Naive thymus-derived CD4-positive, alpha-beta T cell (primary cell): ENCODE measurements at regions not wholly inside any gene's neighbourhood (a gene's known extent, or its start where the extent isn't known, plus 50 kb on each side); places are given as distances from the start of the nearest gene placed in this dataset.
"Not testable (repeated sequence)": the region's sequence is repeated elsewhere in the genome, so short reads cannot be mapped to it uniquely, and the experiment has no call there.

Source experiments
- ATAC-seq: fragments of 150-1000 bp; cut with Tn5 transposase; 2 replicates; pipeline ENCODE4 v1.10.0; 2021; ENCODE audit warnings: mild to moderate bottlenecking, moderate library complexity
- CTCF ChIA-PET: fragments of 350-600 bp; sonication (Branson Sonifier 250); formaldehyde crosslinking; loops from one replicate; lab custom pipeline; 2021; ENCODE audit warnings: antibody characterized with exemption; lab: Charles Lee
- POLR2A ChIA-PET: fragments of 350-600 bp; sonication (Branson Sonifier 250); formaldehyde crosslinking; loops from one replicate; lab custom pipeline; 2021; ENCODE audit warnings: antibody characterized with exemption, inconsistent platforms; lab: Charles Lee
- DNase-seq, 9 donors: peaks; one replicate each; pipeline versions ENCODE4 v3.0.0 to v3.0.0-alpha.2; 2020 to 2022; ENCODE audit warnings: mixed read lengths in 1 of 9
- H3K27ac ChIP-seq: one replicate; pipeline ENCODE4 v1.7.0; 2013; ENCODE audit warnings: mild to moderate bottlenecking, low read depth, low read length, moderate library complexity
- H3K27me3 ChIP-seq, 2 donors: one replicate each; pipeline ENCODE4 v1.7.0; 2013; ENCODE audit warnings: low read length in 2 of 2, mild to moderate bottlenecking in 2 of 2, moderate library complexity in 2 of 2; ENCODE audit not compliant: control insufficient read depth in 2 of 2, insufficient read depth in 2 of 2
- H3K36me3 ChIP-seq, 3 experiments: 1 replicate in 2 of 3; 2 replicates in 1 of 3; pipeline ENCODE4 v1.7.0; 2013; ENCODE audit warnings: low read length in 3 of 3, mild to moderate bottlenecking in 3 of 3, moderate library complexity in 1 of 3; ENCODE audit not compliant: insufficient read depth in 3 of 3, control insufficient read depth in 2 of 3
- H3K4me1 ChIP-seq, 2 donors: one replicate each; pipeline ENCODE4 v1.7.0; 2013; ENCODE audit warnings: low read length in 2 of 2, mild to moderate bottlenecking in 2 of 2, moderate library complexity in 1 of 2; ENCODE audit not compliant: control insufficient read depth in 2 of 2, insufficient read depth in 2 of 2
- H3K4me3 ChIP-seq: 2 replicates; pipeline ENCODE4 v1.7.0; 2013; ENCODE audit warnings: mild to moderate bottlenecking, low read length
- H3K9me3 ChIP-seq, 3 experiments: 1 replicate in 2 of 3; 2 replicates in 1 of 3; pipeline ENCODE4 v1.7.0; 2013; ENCODE audit warnings: low read length in 3 of 3; ENCODE audit not compliant: control insufficient read depth in 2 of 3
- H3K27ac Mint-ChIP-seq, 9 donors: one replicate each; pipeline ENCODE4 v1.8.0; 2020 to 2022; ENCODE audit warnings: mixed read lengths in 9 of 9, mild to moderate bottlenecking in 8 of 9, moderate library complexity in 5 of 9, inconsistent platforms in 2 of 9
- H3K27me3 Mint-ChIP-seq, 5 donors: one replicate each; pipeline ENCODE4 v1.8.0; 2021 to 2022; ENCODE audit warnings: mixed read lengths in 5 of 5, mild to moderate bottlenecking in 1 of 5
- H3K36me3 Mint-ChIP-seq, 5 donors: one replicate each; pipeline ENCODE4 v1.8.0; 2020 to 2022; ENCODE audit warnings: mixed read lengths in 5 of 5, mild to moderate bottlenecking in 3 of 5, inconsistent platforms in 1 of 5
- H3K4me1 Mint-ChIP-seq, 7 donors: one replicate each; pipeline ENCODE4 v1.8.0; 2020 to 2022; ENCODE audit warnings: mixed read lengths in 7 of 7, mild to moderate bottlenecking in 3 of 7, inconsistent platforms in 1 of 7
- H3K4me3 Mint-ChIP-seq, 10 donors: one replicate each; pipeline ENCODE4 v1.8.0; 2020 to 2022; ENCODE audit warnings: mild to moderate bottlenecking in 10 of 10, mixed read lengths in 10 of 10, moderate library complexity in 6 of 10, inconsistent platforms in 2 of 10
- H3K9me3 Mint-ChIP-seq, 11 donors: one replicate each; pipeline ENCODE4 v1.8.0; 2020 to 2022; ENCODE audit warnings: mixed read lengths in 11 of 11, mild to moderate bottlenecking in 4 of 11, inconsistent platforms in 1 of 11, moderate library complexity in 1 of 11
- intact Hi-C, 2 donors: fragments of 100-400 bp; cut with micrococcal nuclease; formaldehyde crosslinking; loops; one replicate each; pipeline ENCODE4 v1.15.1; 2023

DNA sequence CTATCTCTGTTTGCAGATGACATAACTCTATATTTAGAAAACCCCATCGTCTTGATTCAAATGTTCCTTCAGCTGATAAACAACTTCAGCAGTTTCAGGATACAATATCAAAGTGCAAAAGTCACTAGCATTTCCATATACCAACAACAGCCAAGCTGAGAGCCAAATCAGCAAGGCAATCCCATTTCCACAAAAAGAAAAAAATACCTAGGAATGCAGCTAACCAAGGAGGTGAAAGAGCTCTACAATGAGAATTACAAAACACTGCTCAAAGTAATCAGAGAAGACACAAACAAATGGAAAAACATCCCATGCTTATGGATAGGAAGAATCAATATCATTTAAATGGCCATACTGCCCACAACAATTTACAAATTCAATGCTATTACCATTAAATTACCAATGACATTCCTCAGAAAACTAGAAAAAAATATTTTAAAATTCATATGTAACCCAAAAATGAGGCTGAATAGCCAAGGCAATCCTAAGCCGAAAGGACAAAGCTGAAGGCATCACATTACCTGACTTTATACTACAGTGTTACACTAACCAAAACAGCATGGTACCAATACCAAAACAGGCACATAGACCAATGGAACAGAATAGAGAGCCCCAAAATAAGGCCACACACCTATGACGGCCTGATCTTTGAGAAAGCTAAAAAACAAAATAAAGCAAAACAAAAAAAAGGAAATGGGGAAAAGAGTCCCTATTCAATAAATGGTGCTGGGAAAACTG lies 901.7 kb downstream of the LRFN5 start:
- Mint-ChIP-seq H3K4me1 (no peaks in the 10 kb centered on the region), H3K36me3 (no peaks in the 10 kb centered on the region), H3K4me3 (no peak overlapping the region), H3K27me3 (no peaks in the 10 kb centered on the region), H3K27ac (no peak overlapping the region), H3K9me3 (peaks cover 0 to 49% (median 11%) of the 10 kb centered on the region in 11 donors)
- Histone ChIP-seq H3K9me3 (no peaks in the 10 kb centered on the region), H3K36me3 (no peaks in the 10 kb centered on the region), H3K4me3 (no peak overlapping the region), H3K27me3 (no peaks in the 10 kb centered on the region), H3K27ac (no peak overlapping the region), H3K4me1 (no peaks in the 10 kb centered on the region)
- DNase-seq = no peak
- ATAC-seq = no peak
- CTCF ChIA-PET = no interaction called here
- intact Hi-C loops = no loop called here
- POLR2A ChIA-PET = no interaction called here

DNA sequence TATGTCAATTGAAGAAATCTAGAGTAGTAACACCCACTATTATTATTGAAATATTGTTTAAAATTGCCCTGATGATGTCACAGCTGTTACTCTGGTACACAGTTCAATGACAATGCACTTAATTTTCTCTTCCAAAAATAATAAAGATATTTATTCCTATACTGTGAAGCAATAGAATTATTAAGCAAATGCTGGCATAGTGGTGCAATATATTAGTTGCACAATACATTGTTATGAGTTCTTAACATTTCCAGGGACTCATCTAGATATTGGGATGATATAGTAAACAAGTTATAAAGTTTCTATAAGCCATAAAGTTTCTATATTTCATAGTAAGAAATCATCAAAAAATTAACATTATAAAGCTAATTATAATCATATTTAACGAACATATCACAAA lies 897.8 kb downstream of the LRFN5 start:
- no peak overlapping the region for H3K4me3 ChIP-seq
- H3K36me3 Mint-ChIP-seq = no peaks in the 10 kb centered on the region
- no peak for ATAC-seq
- CTCF ChIA-PET = no interaction called here
- H3K27ac Mint-ChIP-seq = no peak overlapping the region
- no peaks in the 10 kb centered on the region for H3K27me3 ChIP-seq
- H3K4me3 Mint-ChIP-seq = no peak overlapping the region
- no peaks in the 10 kb centered on the region for H3K27me3 Mint-ChIP-seq
- H3K27ac ChIP-seq = no peak overlapping the region
- DNase-seq = no peak
- POLR2A ChIA-PET = no interaction called here
- H3K9me3 ChIP-seq = no peaks in the 10 kb centered on the region
- H3K36me3 ChIP-seq = no peaks in the 10 kb centered on the region
- peaks cover 0 to 28% (median 9%) of the 10 kb centered on the region in 11 donors for H3K9me3 Mint-ChIP-seq
- no peaks in the 10 kb centered on the region for H3K4me1 ChIP-seq
- no peaks in the 10 kb centered on the region for H3K4me1 Mint-ChIP-seq
- intact Hi-C loops = no loop called here

- Histone ChIP-seq H3K27ac (no peak overlapping the region), H3K9me3 (no peaks in the 10 kb centered on the region), H3K4me3 (no peak overlapping the region), H3K27me3 (no peaks in the 10 kb centered on the region), H3K4me1 (no peaks in the 10 kb centered on the region), H3K36me3 (no peaks in the 10 kb centered on the region)
- CTCF ChIA-PET = no interaction called here
- H3K9me3 Mint-ChIP-seq = peaks cover 0 to 7% (median 0%) of the 10 kb centered on the region in 11 donors
- ATAC-seq = no peak
- no peak for DNase-seq
- H3K36me3 Mint-ChIP-seq = no peaks in the 10 kb centered on the region
- no peaks in the 10 kb centered on the region for H3K4me1 Mint-ChIP-seq
- no peaks in the 10 kb centered on the region for H3K27me3 Mint-ChIP-seq
- no peak overlapping the region for H3K4me3 Mint-ChIP-seq
- no peak overlapping the region for H3K27ac Mint-ChIP-seq
- intact Hi-C loops = no loop called here
- POLR2A ChIA-PET = no interaction called here
These were observed 892.5 kb downstream of the LRFN5 start for GRCh38 chr14:42499137-42499536.

- no peak overlapping the region for H3K27ac Mint-ChIP-seq
- ChIA-PET CTCF (no interaction called here), POLR2A (no interaction called here)
- H3K36me3 Mint-ChIP-seq = no peaks in the 10 kb centered on the region
- H3K9me3 Mint-ChIP-seq = peaks cover 0 to 5% (median 2%) of the 10 kb centered on the region in 11 donors
- Histone ChIP-seq H3K4me3 (no peak overlapping the region), H3K27ac (no peak overlapping the region), H3K36me3 (no peaks in the 10 kb centered on the region), H3K27me3 (no peaks in the 10 kb centered on the region), H3K4me1 (no peaks in the 10 kb centered on the region), H3K9me3 (no peaks in the 10 kb centered on the region)
- intact Hi-C loops = no loop called here
- DNase-seq (no peak), ATAC-seq (no peak)
- no peak overlapping the region for H3K4me3 Mint-ChIP-seq
- H3K4me1 Mint-ChIP-seq = no peaks in the 10 kb centered on the region
- H3K27me3 Mint-ChIP-seq = no peaks in the 10 kb centered on the region
These were observed 883.9 kb downstream of the LRFN5 start for GRCh38 chr14:42490536-42490935.

DNA sequence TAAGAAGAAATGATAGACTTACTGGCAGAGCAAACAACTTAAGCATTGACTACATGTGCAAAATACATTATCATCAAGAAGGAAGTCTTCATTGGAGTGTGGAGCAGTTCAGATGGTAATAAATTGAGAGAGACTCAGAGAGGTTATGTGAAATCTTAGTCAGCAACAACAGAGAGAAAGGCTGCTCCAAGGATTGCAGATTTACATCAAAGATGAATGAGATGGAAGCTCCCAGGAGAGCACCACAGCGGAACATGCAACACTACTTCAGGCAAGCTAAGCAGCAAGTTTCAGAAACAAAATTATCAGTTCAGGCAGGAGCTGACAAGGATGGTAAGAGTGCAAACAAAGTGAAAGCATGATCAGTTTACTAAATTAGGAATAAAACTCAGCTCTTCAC lies 882.3 kb downstream of the LRFN5 start:
- Mint-ChIP-seq H3K27me3 (no peaks in the 10 kb centered on the region), H3K4me1 (no peaks in the 10 kb centered on the region)

DNA sequence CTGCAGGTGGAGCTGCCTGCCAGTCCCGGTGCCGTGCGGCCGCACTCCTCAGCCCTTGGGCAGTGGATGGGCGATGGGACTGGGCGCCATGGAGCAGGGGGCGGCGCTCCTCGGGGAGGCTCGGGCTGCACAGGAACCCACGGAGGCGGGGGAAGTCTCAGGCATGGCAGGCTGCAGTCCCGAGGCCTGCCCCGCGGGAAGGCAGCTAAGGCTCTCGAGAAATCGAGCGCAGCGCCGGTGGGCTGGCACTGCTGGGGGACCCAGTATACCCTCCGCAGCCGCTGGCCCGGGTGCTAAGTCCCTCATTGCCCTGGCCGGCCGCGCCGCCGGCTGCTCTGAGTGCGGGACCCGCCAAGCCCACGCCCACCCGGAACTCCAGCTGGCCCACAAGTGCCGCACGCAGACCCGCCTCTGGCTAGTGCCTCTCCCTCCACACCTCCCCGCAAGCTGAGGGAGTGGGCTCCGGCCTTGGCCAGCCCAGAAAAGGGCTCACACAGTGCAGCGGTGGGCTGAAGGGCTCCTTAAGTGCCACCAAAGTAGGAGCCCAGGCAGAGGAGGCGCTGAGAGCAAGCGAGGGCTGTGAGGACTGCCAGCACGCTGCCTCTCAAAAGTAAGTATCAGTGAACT lies 875.8 kb downstream of the LRFN5 start:
- H3K4me3 Mint-ChIP-seq, H3K27me3 Mint-ChIP-seq, H3K9me3 ChIP-seq, H3K36me3 Mint-ChIP-seq, H3K4me1 Mint-ChIP-seq, H3K4me3 ChIP-seq, POLR2A ChIA-PET, intact Hi-C loops, H3K27ac Mint-ChIP-seq, H3K9me3 Mint-ChIP-seq, DNase-seq, H3K27ac ChIP-seq, H3K36me3 ChIP-seq, CTCF ChIA-PET, H3K4me1 ChIP-seq, ATAC-seq, H3K27me3 ChIP-seq: not testable (repeated sequence)

More for the DNA sequence above, 882.3 kb downstream of the LRFN5 start:
- no peak for DNase-seq
- ChIA-PET POLR2A (no interaction called here), CTCF (no interaction called here)
- Histone ChIP-seq H3K36me3 (no peaks in the 10 kb centered on the region), H3K27me3 (no peaks in the 10 kb centered on the region), H3K27ac (no peak overlapping the region), H3K4me1 (no peaks in the 10 kb centered on the region), H3K9me3 (no peaks in the 10 kb centered on the region), H3K4me3 (no peak overlapping the region)
- peaks cover 0 to 5% (median 0%) of the 10 kb centered on the region in 11 donors for H3K9me3 Mint-ChIP-seq
- ATAC-seq = no peak
- H3K4me3 Mint-ChIP-seq = no peak overlapping the region
- intact Hi-C loops = no loop called here
- H3K36me3 Mint-ChIP-seq = no peaks in the 10 kb centered on the region
- H3K27ac Mint-ChIP-seq = no peak overlapping the region

DNA sequence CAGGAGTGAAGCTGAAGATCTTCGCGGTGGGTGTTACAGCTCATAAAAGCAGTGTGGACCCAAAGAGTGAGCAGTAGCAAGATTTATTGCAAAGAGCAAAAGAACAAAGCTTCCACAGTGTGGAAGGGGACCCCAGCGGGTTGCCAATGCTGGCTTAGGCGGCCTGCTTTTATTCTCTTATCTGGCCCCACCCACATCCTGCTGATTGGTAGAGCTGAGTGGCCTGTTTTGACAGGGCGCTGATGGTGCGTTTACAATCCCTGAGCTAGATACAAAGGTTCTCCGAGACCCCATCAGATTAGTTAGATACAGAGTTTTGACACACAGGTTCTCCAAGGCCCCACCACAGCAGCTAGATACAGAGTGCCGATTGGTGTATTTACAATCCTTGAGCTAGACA lies 875.0 kb downstream of the LRFN5 start:
- ATAC-seq, intact Hi-C loops: not testable (repeated sequence)

More for the DNA sequence above, 875.0 kb downstream of the LRFN5 start:
- H3K27ac ChIP-seq, H3K4me3 Mint-ChIP-seq, H3K27ac Mint-ChIP-seq, H3K4me1 ChIP-seq, H3K27me3 ChIP-seq, H3K36me3 ChIP-seq, H3K4me3 ChIP-seq, H3K4me1 Mint-ChIP-seq, H3K27me3 Mint-ChIP-seq, DNase-seq, H3K9me3 Mint-ChIP-seq, H3K36me3 Mint-ChIP-seq, H3K9me3 ChIP-seq, POLR2A ChIA-PET, CTCF ChIA-PET: not testable (repeated sequence)
